ENCODE measurements at regions not wholly inside any gene's neighbourhood (a gene's known extent, or its start where the extent isn't known, plus 50 kb on each side); places are given as distances from the start of the nearest gene placed in this dataset.

DNA sequence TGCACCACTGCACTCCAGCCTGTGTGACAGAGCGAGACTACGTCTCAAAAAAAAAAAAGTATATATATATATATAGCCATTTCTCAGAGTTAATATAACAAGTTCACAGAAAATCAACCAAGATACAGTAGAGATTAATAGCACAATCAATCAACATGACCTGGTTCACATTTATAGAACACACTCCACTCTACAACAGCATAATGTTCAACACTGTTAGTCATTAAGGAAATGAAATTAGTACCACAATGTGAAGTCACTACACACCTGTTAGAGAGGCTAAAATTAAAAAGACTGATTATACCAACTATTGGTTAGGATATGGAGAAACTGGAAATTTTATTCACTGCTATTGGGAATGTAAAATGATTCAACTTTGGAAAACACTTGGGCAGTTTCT is 387.7 kb downstream of the QKI start:
- no peak overlapping the region for H3K27ac ChIP-seq
- no peaks in the 10 kb centered on the region for H3K36me3 ChIP-seq (ENCODE audit: low read depth)
- no peaks in the 10 kb centered on the region for H3K9me2 ChIP-seq (ENCODE audit: insufficient read depth)
- H3F3A ChIP-seq (ENCODE audit: insufficient read depth) = no peaks in the 10 kb centered on the region
- no peak overlapping the region for H3K9ac ChIP-seq
- H4K20me1 ChIP-seq (ENCODE audit: insufficient read depth) = no peaks in the 10 kb centered on the region
- in situ Hi-C loops (cut with MboI) = no loop called here
- DNase-seq = no peak
- H3K4me2 ChIP-seq (ENCODE audit: unreplicated experiment) = no peak overlapping the region
- H3K4me1 ChIP-seq (ENCODE audit: insufficient read depth) = no peaks in the 10 kb centered on the region
- 82 to 83% methylated on average over 2 of the region's 2 CpGs for WGBS, 2 experiments (ENCODE audit: low coverage in 1 of 2, low lambda C conversion rate in 2 of 2, missing lambda C conversion rate in 2 of 2)
- H3K9me3 ChIP-seq (ENCODE audit: low read depth) = no peaks in the 10 kb centered on the region
- H3K4me3 ChIP-seq = no peak overlapping the region
- H2AFZ ChIP-seq = no peak overlapping the region
- H3K79me2 ChIP-seq (ENCODE audit: insufficient read depth) = no peaks in the 10 kb centered on the region
- TF ChIP-seq EZH2 (IDR thresholded peaks at IDR 0.05; ENCODE audit: insufficient read depth, poor library complexity, severe bottlenecking) (no peak), EZH2phosphoT487 (IDR thresholded peaks at IDR 0.05; ENCODE audit: insufficient read depth, low read depth) (no peak)
- H3K27me3 ChIP-seq (replicated peaks; ENCODE audit: insufficient read depth) = no peaks in the 10 kb centered on the region

DNA sequence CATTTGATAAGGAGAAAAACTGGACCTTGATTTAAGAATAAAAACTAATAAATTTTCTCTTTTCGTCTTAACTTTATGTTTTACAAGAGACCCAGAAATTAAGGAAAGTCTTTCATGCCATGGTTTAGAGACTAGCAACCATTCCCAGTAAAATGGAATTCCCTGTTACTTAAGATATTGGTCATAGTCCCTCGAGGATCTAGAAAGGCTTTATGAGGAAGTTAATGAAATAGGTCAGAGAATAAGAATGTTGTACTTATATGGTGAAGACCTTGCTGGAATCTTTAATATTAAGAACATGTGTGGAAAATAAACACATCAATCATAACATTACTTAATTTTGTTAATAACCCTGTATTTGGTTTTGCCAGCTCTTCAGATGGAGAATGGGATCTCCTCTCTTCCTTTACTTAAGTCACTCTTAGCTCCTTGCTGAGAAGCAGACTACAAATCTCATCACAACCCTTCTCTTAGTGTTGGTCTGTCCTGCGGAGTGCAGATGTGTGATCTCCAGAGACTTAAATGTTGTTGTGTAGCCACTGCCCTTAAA is 382.9 kb downstream of the QKI start:
- Histone ChIP-seq H3K36me3 (ENCODE audit: low read depth) (no peaks in the 10 kb centered on the region), H3K4me3 (no peak overlapping the region), H3K9ac (no peak overlapping the region), H3K4me1 (ENCODE audit: insufficient read depth) (no peaks in the 10 kb centered on the region), H3K4me2 (ENCODE audit: unreplicated experiment) (no peak overlapping the region), H3K9me2 (ENCODE audit: insufficient read depth) (no peaks in the 10 kb centered on the region), H3K27me3 (replicated peaks; ENCODE audit: insufficient read depth) (no peaks in the 10 kb centered on the region), H4K20me1 (ENCODE audit: insufficient read depth) (no peaks in the 10 kb centered on the region), H3K27ac (no peak overlapping the region), H3K79me2 (ENCODE audit: insufficient read depth) (no peaks in the 10 kb centered on the region), H3F3A (ENCODE audit: insufficient read depth) (no peaks in the 10 kb centered on the region), H3K9me3 (ENCODE audit: low read depth) (no peaks in the 10 kb centered on the region), H2AFZ (no peak overlapping the region)
- no peak for TF ChIP-seq EZH2phosphoT487 (IDR thresholded peaks at IDR 0.05; ENCODE audit: insufficient read depth, low read depth)
- TF ChIP-seq EZH2 (IDR thresholded peaks at IDR 0.05; ENCODE audit: insufficient read depth, poor library complexity, severe bottlenecking) = no peak
- in situ Hi-C loops (cut with MboI) = no loop called here
- DNase-seq = peak; percentile 26
- 6% methylated on average over 3 of the region's 3 CpGs for WGBS, 2 experiments (ENCODE audit: low coverage in 1 of 2, low lambda C conversion rate in 2 of 2, missing lambda C conversion rate in 2 of 2)

DNA sequence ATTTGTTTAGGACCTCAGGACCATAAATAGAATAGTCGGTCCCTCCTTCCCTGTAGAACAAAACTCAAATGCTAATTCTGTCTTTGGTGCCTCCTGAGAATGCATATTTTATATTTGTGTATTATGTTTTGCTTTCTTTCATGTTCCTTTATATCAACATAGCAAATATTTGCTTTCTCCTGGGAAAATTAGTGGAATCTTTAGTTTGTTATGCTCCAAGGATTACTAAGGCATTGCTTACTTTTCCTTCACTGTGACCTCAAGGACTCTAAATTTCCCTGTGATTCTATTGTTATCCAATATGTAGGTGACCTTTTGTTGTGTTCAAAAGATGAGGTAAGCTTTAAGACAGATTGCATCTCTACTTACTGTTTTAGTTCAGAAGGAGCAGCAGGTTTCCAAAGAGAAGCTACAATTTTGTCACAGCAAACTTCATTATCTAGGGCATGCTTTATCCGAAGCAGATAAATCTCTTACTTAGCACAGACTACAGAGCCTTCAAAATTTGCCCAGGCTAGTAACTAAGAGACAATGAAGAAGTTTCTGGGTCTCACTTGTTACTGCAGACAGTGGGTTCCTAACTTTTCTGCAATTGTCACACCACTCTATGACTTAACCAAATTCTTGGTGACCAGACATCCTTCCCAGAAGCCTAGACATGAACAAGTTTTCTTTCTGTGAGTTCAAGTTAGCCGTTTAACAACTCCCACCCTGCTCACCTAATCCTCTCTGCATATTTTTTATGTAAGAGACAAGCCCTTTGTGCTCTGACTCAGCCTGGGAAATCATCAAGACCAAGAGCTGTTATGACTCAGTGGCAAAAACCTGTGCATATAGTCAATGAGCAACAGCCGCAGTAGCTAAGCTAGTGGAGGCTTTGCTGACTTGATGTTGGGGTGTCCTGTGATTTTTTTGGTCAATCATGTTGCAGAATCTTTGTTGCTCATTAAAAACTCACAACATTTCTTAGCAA is 378.8 kb downstream of the QKI start:
- Histone ChIP-seq H3K4me2 (ENCODE audit: unreplicated experiment) (no peak overlapping the region), H2AFZ (no peak overlapping the region), H3K4me3 (no peak overlapping the region), H4K20me1 (ENCODE audit: insufficient read depth) (no peaks in the 10 kb centered on the region), H3K9ac (no peak overlapping the region), H3K9me3 (ENCODE audit: low read depth) (no peaks in the 10 kb centered on the region), H3K27me3 (replicated peaks; ENCODE audit: insufficient read depth) (no peaks in the 10 kb centered on the region), H3K27ac (no peak overlapping the region), H3K79me2 (ENCODE audit: insufficient read depth) (no peaks in the 10 kb centered on the region), H3K4me1 (ENCODE audit: insufficient read depth) (no peaks in the 10 kb centered on the region), H3K36me3 (ENCODE audit: low read depth) (no peaks in the 10 kb centered on the region), H3K9me2 (ENCODE audit: insufficient read depth) (no peaks in the 10 kb centered on the region), H3F3A (ENCODE audit: insufficient read depth) (no peaks in the 10 kb centered on the region)
- WGBS, 2 experiments (ENCODE audit: low coverage in 1 of 2, low lambda C conversion rate in 2 of 2, missing lambda C conversion rate in 2 of 2) = 37 to 40% methylated on average over 4 of the region's 4 CpGs
- TF ChIP-seq EZH2phosphoT487 (IDR thresholded peaks at IDR 0.05; ENCODE audit: insufficient read depth, low read depth) = no peak
- TF ChIP-seq EZH2 (IDR thresholded peaks at IDR 0.05; ENCODE audit: insufficient read depth, poor library complexity, severe bottlenecking) = no peak
- DNase-seq = peak; percentile 83
- in situ Hi-C loops (cut with MboI) = no loop called here

- Histone ChIP-seq H2AFZ (no peak overlapping the region), H3K9ac (no peak overlapping the region), H3K27ac (no peak overlapping the region), H3K9me3 (ENCODE audit: low read depth) (no peaks in the 10 kb centered on the region), H4K20me1 (ENCODE audit: insufficient read depth) (no peaks in the 10 kb centered on the region), H3K9me2 (ENCODE audit: insufficient read depth) (no peaks in the 10 kb centered on the region), H3K4me1 (ENCODE audit: insufficient read depth) (no peaks in the 10 kb centered on the region), H3K36me3 (ENCODE audit: low read depth) (no peaks in the 10 kb centered on the region), H3K4me3 (no peak overlapping the region), H3K79me2 (ENCODE audit: insufficient read depth) (no peaks in the 10 kb centered on the region), H3K27me3 (replicated peaks; ENCODE audit: insufficient read depth) (no peaks in the 10 kb centered on the region), H3F3A (ENCODE audit: insufficient read depth) (no peaks in the 10 kb centered on the region), H3K4me2 (ENCODE audit: unreplicated experiment) (no peak overlapping the region)
- 16 to 24% methylated on average over 5 of the region's 5 CpGs for WGBS, 2 experiments (ENCODE audit: low coverage in 1 of 2, low lambda C conversion rate in 2 of 2, missing lambda C conversion rate in 2 of 2)
- TF ChIP-seq EZH2phosphoT487 (IDR thresholded peaks at IDR 0.05; ENCODE audit: insufficient read depth, low read depth) = no peak
- no peak for TF ChIP-seq EZH2 (IDR thresholded peaks at IDR 0.05; ENCODE audit: insufficient read depth, poor library complexity, severe bottlenecking)
- in situ Hi-C loops (cut with MboI) = no loop called here
- no peak for DNase-seq
Observed at GRCh38 chr6:163790266-163790840, 375.8 kb downstream of the QKI start.
